Left lung (tissue), 4 donors: ENCODE measurements at regions not wholly inside any gene's neighbourhood (a gene's known extent, or its start where the extent isn't known, plus 50 kb on each side); places are given as distances from the start of the nearest gene placed in this dataset.

ENCODE experiments used
- ATAC-seq: fragments of 200-7000 bp; cut with Tn5 transposase; one replicate; pipeline ENCODE4 v1.9.1; 2020; ENCODE audit warnings: moderate library complexity
- DNase-seq, 4 donors: peaks; one replicate each; pipeline ENCODE4 v3.0.0-alpha.2; 2013 to 2020
- H3K27ac ChIP-seq, 2 donors: fragments of 200-600 bp; sonication (generic) in 1 of 2; one replicate each; pipeline versions ENCODE4 v1.5.0 to v1.8.0; 2020 to 2021
- H3K27me3 ChIP-seq, 2 donors: fragments of 200-600 bp; sonication (generic) in 1 of 2; one replicate each; pipeline versions ENCODE4 v1.5.0 to v1.8.0; 2020 to 2021
- H3K36me3 ChIP-seq, 2 donors: fragments of 200-600 bp; sonication (generic) in 1 of 2; one replicate each; pipeline versions ENCODE4 v1.5.0 to v1.8.0; 2020 to 2021
- H3K4me1 ChIP-seq, 2 donors: fragments of 200-600 bp; one replicate each; pipeline ENCODE4 v1.8.0; 2021
- H3K4me3 ChIP-seq, 2 donors: fragments of 200-600 bp; sonication (generic) in 1 of 2; one replicate each; pipeline versions ENCODE4 v1.5.0 to v1.8.0; 2020 to 2021; ENCODE audit warnings: mild to moderate bottlenecking in 1 of 2
- H3K9me3 ChIP-seq, 2 donors: fragments of 200-600 bp; sonication (generic) in 1 of 2; one replicate each; pipeline versions ENCODE4 v1.5.0 to v1.8.0; 2020 to 2021
- intact Hi-C, 2 donors: fragments of 100-400 bp; cut with DNase I; formaldehyde crosslinking; loops; one replicate each; pipeline versions ENCODE4 v1.11.2 to v1.14.2; 2022
- TF ChIP-seq, protein P1 (sequence below), 2 donors: fragments of 200-600 bp; sonication (generic) in 1 of 2; IDR thresholded peaks; one replicate each; pipeline versions ENCODE4 v1.5.0 to v1.8.0; 2021; ENCODE audit warnings: antibody characterized with exemption in 2 of 2
- donor health status: DM: no; HTN: yes; CAD: no.
- donor health status: DM: no; HTN: no; CAD: no.

- H3K4me1 ChIP-seq, result peaks cover 0 to 27% of the 10 kb centered on the region in 2 donors
- H3K4me3 ChIP-seq, result no peak overlapping the region
- intact Hi-C loops, result no loop called here
- DNase-seq, result no peak
- no peaks in the 10 kb centered on the region for H3K27me3 ChIP-seq
- H3K36me3 ChIP-seq, result no peaks in the 10 kb centered on the region
- TF ChIP-seq, protein P1, sequence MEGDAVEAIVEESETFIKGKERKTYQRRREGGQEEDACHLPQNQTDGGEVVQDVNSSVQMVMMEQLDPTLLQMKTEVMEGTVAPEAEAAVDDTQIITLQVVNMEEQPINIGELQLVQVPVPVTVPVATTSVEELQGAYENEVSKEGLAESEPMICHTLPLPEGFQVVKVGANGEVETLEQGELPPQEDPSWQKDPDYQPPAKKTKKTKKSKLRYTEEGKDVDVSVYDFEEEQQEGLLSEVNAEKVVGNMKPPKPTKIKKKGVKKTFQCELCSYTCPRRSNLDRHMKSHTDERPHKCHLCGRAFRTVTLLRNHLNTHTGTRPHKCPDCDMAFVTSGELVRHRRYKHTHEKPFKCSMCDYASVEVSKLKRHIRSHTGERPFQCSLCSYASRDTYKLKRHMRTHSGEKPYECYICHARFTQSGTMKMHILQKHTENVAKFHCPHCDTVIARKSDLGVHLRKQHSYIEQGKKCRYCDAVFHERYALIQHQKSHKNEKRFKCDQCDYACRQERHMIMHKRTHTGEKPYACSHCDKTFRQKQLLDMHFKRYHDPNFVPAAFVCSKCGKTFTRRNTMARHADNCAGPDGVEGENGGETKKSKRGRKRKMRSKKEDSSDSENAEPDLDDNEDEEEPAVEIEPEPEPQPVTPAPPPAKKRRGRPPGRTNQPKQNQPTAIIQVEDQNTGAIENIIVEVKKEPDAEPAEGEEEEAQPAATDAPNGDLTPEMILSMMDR (IDR thresholded peaks at IDR 0.05), result no peak
- no peak overlapping the region for H3K27ac ChIP-seq
- ATAC-seq, result no peak
- H3K9me3 ChIP-seq, result no peaks in the 10 kb centered on the region
These were observed 606.4 kb upstream of the CLINT1 start for GRCh38 chr5:158465086-158465972.

DNA sequence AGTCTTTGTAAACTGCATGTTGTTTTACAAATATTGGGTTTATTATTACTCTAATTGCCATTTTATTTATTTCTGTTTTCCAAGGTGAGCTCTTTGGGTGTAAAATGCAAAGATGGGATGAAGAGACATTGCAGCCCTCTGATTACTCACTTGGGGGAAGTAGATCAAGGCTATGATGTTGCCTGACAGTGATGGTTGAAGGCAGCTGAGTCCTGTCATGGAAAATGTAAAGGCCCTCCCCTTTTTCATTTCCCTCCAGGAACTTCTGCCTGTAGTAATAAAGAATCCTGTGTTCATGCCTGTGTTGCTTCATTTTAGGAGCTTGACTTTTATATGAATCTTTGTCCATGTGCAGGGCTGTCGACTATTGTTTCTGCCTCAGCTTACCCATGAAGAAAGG lies 605.4 kb upstream of the CLINT1 start:
- H3K4me3 ChIP-seq, result no peak overlapping the region
- TF ChIP-seq, protein P1 (IDR thresholded peaks at IDR 0.05), result no peak
- H3K27ac ChIP-seq, result no peak overlapping the region
- DNase-seq (peak in 1 of 4 donors; percentile 31), ATAC-seq (peak; percentile 21)
- H3K36me3 ChIP-seq, result no peaks in the 10 kb centered on the region
- no peaks in the 10 kb centered on the region for H3K9me3 ChIP-seq
- peaks cover 0 to 27% of the 10 kb centered on the region in 2 donors for H3K4me1 ChIP-seq
- no peaks in the 10 kb centered on the region for H3K27me3 ChIP-seq
- intact Hi-C loops, result no loop called here

- no peaks in the 10 kb centered on the region for H3K9me3 ChIP-seq
- no peak overlapping the region for H3K27ac ChIP-seq
- no peak overlapping the region for H3K4me3 ChIP-seq
- DNase-seq (no peak), ATAC-seq (no peak)
- H3K27me3 ChIP-seq, result no peaks in the 10 kb centered on the region
- TF ChIP-seq, protein P1 (IDR thresholded peaks at IDR 0.05), result no peak
- no peaks in the 10 kb centered on the region for H3K36me3 ChIP-seq
- peaks cover 0 to 27% of the 10 kb centered on the region in 2 donors for H3K4me1 ChIP-seq
- intact Hi-C loops, result no loop called here
These were observed 605.0 kb upstream of the CLINT1 start for GRCh38 chr5:158463938-158464337.

- H3K4me3 ChIP-seq, result no peak overlapping the region
- H3K27me3 ChIP-seq, result no peaks in the 10 kb centered on the region
- TF ChIP-seq, protein P1 (IDR thresholded peaks at IDR 0.05), result no peak
- H3K36me3 ChIP-seq, result no peaks in the 10 kb centered on the region
- DNase-seq (no peak), ATAC-seq (no peak)
- intact Hi-C loops, result no loop called here
- peaks cover 0 to 27% of the 10 kb centered on the region in 2 donors for H3K4me1 ChIP-seq
- H3K27ac ChIP-seq, result no peak overlapping the region
- H3K9me3 ChIP-seq, result no peaks in the 10 kb centered on the region
These were observed 604.2 kb upstream of the CLINT1 start for GRCh38 chr5:158463188-158463587.

- ATAC-seq, result no peak
- Histone ChIP-seq H3K27ac (no peak overlapping the region), H3K27me3 (no peaks in the 10 kb centered on the region), H3K9me3 (no peaks in the 10 kb centered on the region), H3K4me3 (no peak overlapping the region), H3K36me3 (no peaks in the 10 kb centered on the region), H3K4me1 (peaks cover 0 to 27% of the 10 kb centered on the region in 2 donors)
- TF ChIP-seq, protein P1 (IDR thresholded peaks at IDR 0.05), result no peak
- DNase-seq, result no peak
- intact Hi-C loops, result no loop called here
These were observed 603.6 kb upstream of the CLINT1 start for GRCh38 chr5:158462349-158463114.
